GM12875 (cell line): ENCODE measurements at regions not wholly inside any gene's neighbourhood (a gene's known extent, or its start where the extent isn't known, plus 50 kb on each side); places are given as distances from the start of the nearest gene placed in this dataset.

Experiments used
- H3K4me3 ChIP-seq: one replicate; pipeline ENCODE4 v1.5.1; 2011; ENCODE audit warnings: low read depth, low read length, control low read depth
- TF ChIP-seq, protein P1 (sequence below): IDR thresholded peaks from 2 replicates; pipeline ENCODE4 v1.5.1; 2011; ENCODE audit warnings: low read depth, mild to moderate bottlenecking, control low read depth, inconsistent platforms, low read length, moderate library complexity, borderline replicate concordance; ENCODE audit not compliant: insufficient read depth

- TF ChIP-seq, protein P1, sequence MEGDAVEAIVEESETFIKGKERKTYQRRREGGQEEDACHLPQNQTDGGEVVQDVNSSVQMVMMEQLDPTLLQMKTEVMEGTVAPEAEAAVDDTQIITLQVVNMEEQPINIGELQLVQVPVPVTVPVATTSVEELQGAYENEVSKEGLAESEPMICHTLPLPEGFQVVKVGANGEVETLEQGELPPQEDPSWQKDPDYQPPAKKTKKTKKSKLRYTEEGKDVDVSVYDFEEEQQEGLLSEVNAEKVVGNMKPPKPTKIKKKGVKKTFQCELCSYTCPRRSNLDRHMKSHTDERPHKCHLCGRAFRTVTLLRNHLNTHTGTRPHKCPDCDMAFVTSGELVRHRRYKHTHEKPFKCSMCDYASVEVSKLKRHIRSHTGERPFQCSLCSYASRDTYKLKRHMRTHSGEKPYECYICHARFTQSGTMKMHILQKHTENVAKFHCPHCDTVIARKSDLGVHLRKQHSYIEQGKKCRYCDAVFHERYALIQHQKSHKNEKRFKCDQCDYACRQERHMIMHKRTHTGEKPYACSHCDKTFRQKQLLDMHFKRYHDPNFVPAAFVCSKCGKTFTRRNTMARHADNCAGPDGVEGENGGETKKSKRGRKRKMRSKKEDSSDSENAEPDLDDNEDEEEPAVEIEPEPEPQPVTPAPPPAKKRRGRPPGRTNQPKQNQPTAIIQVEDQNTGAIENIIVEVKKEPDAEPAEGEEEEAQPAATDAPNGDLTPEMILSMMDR: no peak
Measured at GRCh38 chr10:78820007-78820362, 248.8 kb upstream of the ZMIZ1 start.

GRCh38 chr10:78821052-78821451 lies 247.7 kb upstream of the ZMIZ1 start:
- TF ChIP-seq, protein P1: no peak
- no peak overlapping the region for H3K4me3 ChIP-seq

More at GRCh38 chr10:78820007-78820362, 248.8 kb upstream of the ZMIZ1 start:
- H3K4me3 ChIP-seq: no peak overlapping the region

- no peak overlapping the region for H3K4me3 ChIP-seq
- TF ChIP-seq, protein P1: no peak
Measured at GRCh38 chr10:78828647-78829539, 239.9 kb upstream of the ZMIZ1 start.

DNA sequence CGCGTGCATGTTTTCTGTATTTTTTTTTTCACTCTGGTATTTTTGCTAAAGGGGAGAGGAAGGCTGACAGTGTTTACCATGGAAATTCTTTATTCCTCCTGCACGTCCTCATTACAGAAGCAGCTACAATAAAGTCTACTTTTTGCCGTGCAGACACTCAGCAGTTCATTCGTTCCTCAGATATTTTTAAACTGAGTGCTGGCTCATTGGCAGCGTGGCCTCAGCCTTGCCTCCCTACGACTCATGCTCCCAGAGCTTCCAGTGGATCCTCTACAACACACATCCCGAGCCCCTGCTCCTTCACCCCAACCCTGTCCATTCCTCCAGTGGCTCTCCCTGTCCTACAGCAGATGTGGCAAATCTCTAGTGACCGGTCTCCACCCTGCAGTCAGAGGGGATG lies 239.2 kb upstream of the ZMIZ1 start:
- H3K4me3 ChIP-seq: no peak overlapping the region
- TF ChIP-seq, protein P1: no peak

- no peak overlapping the region for H3K4me3 ChIP-seq
- TF ChIP-seq, protein P1: no peak
Measured at GRCh38 chr10:78830062-78830975, 238.4 kb upstream of the ZMIZ1 start.

DNA sequence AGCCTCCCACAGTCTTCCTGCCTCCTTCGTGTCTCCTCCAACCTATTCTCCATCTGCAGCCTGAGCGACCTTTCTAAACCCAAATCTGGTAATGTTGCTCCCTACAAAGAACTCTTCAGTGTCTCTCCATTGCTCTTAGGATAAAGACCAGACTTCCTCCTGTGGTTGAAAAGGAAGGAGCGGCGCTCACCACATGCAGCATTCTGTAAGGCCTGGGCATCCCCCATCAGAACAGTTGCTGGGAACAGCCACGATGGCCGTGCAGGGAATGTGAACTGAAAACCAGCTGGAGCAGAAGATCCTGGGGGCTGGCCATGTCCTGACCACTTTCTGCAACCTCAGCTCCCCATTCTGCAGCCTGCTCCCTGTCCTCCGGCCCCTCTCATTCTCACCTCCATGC lies 237.8 kb upstream of the ZMIZ1 start:
- TF ChIP-seq, protein P1: no peak
- H3K4me3 ChIP-seq: no peak overlapping the region
